DMS114 treated with DMSO at 0.1 percent for 48 hours (cell line): ENCODE measurements at regions not wholly inside any gene's neighbourhood (a gene's known extent, or its start where the extent isn't known, plus 50 kb on each side); places are given as distances from the start of the nearest gene placed in this dataset.
"Not testable (repeated sequence)": the region's sequence is repeated elsewhere in the genome, so short reads cannot be mapped to it uniquely, and the experiment has no call there.

ENCODE experiments used
- DNase-seq: peaks from one replicate; lab custom pipeline; 2025; ENCODE audit not compliant: unreplicated experiment; lab: John Stamatoyannopoulos, UW

DNA sequence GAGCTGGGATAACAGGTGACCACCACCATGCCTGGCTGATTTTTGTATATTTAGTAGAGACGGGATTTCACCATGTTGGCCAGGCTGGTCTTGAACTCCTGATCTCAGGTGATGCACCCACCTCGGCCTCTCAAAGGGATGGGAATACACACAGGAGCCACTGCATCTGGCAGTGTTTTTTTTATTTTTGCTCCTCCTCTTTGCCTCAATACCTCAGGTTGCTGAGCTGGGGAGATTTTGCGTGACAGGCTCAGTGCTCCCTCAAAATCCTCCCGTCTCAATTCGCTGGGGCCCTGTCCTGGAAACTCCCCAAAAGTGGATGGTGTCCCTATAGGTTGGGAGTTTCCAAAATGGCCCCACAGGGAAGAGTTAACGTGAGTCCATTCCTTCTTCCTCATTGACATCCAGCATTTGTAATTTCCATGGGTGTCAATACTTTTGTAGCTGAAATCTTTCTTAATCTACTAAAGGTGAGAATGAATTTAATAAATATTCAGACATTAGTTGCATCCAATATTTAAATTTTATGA lies 71.8 kb downstream of the GGTLC2 start:
- no peak for DNase-seq

DNA sequence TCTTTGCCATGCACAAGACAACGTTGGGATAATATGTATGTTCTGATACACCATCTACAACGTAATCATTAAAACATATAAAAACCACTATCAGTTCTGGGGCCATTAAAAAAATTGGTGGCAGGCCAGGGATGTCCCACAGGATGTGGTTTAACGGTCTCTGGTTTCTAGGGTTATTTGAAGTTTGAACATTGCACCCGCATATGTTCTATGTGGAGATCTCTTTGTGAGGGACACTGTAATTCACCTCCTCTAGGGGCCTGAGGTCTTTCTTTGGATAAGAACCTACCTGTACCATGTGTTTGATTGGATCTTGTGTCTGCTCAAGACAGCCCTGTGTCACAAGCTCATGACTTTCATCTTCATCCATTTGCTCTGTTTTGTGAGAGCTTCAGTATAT lies 73.2 kb downstream of the GGTLC2 start:
- no peak for DNase-seq

DNA sequence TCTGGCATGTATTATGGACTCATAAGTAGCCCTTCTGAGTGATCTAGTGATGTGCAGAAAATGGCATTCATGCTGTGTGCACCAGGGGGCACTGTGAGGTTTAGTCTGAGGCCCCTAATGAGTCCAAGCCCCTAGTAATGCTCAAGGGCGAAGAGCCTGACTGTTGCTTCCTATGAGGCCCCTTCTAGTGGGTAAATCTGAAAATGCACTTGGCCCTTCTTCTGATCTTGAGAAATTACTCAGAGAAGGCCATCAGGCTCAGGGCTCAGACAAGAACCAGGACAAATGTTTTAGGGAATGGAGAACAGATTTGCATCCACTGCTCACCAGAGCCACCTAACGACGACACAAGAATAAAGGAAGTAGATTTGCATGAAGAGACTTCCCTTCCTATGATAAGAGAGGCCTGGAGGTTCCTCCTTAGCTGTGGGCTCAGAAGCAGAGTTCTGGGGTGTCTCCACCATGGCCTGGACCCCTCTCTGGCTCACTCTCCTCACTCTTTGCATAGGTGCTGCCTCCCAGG lies 75.8 kb downstream of the GGTLC2 start:
- DNase-seq = peak; percentile 31

DNA sequence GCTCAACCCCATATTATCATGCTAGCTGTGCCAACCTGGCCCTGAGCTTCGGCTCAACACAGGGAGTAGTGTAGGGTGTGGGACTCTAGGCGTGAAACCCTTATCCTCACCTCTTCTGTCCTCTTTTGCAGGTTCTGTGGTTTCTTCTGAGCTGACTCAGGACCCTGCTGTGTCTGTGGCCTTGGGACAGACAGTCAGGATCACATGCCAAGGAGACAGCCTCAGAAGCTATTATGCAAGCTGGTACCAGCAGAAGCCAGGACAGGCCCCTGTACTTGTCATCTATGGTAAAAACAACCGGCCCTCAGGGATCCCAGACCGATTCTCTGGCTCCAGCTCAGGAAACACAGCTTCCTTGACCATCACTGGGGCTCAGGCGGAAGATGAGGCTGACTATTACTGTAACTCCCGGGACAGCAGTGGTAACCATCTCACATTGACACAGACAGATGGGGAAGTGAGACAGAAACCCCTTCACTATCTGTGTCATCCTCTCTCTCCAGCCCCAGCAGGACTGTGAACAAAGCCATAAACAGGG lies 76.4 kb downstream of the GGTLC2 start:
- no peak for DNase-seq

DNA sequence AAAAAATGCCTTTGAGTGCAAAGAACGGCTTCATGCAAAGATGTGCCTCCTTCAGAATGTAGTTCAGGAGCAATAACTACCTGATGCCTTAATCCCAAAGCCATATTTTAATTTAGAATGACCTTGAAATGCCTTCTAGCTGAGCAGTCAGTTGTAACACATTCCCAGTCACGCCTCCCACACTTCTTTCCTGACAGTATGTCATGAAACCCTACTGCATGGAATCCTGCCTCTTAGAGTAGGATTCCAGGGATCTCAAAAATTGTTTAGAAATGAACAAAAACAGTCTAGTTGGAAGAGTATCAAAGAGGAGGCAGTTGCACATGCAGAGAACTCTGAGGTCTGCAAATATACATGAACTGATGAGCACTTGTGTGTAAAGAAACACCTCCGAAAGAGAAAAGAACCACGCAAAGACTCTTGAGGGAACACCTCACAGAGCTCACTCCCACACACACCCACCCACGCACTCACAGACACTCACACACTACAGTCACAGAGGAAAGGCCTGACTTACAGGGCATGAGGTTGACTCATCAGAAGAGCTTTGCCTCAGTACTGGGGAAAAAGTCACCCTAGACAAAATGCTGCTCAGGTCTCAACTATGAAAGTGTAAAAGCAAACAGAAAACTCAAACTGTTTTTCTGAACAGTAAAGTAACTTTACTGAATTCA lies 77.4 kb downstream of the GGTLC2 start:
- DNase-seq = no peak

DNA sequence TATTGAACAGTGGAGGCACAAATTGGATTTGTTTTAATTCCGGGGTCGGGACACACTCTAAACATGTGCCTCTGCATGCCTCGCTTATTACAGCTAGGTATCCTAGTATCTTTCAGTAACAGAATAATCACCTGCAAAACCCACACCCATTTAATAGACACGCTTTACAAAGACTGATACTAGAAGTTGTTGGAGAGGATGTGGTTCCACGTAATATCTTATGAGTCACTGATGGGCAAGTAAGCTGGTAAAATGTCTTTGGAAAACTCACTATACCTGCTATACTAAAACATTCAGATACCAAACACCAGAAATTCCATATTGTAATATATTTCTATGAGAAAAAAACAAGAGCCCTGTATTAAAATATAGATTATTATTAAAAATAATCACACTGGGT lies 84.0 kb downstream of the GGTLC2 start:
- no peak for DNase-seq

DNA sequence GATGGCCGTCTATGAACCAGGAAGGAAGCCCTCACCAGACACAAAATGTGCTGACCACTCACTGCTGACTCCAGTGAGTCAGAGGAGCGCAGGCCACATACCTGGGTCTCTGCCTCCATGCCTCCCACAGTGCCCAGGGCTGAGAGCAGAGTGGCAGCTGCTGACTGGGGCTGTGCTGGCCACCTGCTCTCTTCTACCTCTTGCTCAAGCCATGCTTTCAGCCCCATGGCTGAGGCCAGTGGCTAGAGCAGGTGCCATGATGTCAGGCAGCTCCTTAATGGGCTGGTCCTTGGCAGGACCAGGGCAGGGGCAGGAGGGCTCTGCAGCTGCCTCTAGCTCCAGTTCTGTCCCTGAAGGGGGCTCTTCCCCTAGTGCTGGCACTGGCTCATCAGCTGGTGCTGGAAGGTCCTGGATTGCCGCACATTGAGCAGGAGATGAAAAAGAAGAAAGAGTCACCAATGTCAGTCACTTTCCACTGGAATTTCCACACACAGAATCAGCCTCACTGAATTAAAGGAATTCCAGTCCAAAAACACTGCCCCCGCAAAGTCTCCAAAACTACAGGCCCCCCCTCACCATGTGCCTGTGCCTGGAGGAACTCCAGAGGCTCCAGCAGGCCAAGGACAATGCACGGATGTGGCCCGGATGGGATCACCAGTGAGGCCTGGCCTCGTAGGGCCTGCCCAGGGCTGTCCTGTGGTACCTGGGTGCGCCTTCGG lies 86.4 kb downstream of the GGTLC2 start:
- DNase-seq = no peak

DNA sequence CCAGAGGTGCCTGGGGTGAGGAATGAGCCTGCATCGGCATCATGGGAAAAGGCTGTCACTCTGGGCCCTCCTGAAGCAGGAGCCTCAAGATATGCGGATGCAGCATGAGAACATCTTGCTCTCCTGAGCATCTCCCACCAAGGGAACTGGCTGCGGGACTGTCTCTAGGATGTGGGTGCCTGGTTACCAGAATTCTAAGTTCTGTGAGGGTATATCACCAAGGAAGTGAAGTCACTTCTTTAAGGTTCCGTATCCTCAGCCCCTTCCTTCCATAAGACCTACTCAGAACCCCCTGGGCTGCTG lies 86.9 kb downstream of the GGTLC2 start:
- no peak for DNase-seq

DNA sequence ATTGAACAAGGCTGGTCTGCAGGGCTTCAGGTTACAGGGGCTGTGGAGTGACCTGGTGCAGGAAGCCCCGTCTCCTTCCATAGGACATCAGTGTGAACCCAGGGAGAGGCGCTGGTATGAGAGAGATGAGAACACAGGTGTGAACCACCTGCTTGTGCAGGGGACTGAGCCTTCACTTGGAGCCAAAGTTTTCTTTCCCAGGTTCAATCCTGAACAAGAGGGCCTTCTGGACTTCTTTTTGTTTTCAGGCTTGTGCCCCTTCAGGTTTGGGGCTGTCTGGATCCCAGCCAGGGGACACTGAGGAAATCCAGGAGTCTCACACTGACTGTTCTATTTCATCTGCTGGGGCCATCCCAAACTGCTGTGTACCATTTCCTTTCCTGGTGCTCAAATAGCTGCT lies 88.6 kb downstream of the GGTLC2 start:
- DNase-seq = not testable (repeated sequence)

DNA sequence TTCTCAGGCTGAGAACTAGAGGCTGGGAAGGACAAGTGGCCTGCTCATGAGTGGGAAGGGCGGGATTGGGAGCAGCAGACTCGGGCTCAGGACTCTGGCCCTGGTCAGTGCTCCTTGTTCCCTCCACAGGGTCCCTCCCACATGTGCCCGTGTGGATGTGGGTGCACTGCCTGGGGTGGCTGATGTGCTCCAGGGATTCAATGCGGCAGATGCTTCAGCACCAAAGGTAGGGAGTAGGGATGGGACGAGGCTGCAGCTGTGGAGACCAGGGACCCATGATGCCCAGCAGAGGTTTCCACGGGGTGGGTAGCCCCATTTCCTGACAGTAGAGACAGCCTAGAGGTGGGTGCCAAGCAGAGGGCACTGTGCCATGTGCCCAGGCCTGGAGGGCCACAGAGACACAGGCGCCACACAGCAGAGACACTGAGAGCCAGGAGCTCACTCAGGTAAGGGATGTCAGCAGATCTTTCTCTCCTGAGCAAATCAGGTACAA lies 89.5 kb downstream of the GGTLC2 start:
- DNase-seq = no peak

DNA sequence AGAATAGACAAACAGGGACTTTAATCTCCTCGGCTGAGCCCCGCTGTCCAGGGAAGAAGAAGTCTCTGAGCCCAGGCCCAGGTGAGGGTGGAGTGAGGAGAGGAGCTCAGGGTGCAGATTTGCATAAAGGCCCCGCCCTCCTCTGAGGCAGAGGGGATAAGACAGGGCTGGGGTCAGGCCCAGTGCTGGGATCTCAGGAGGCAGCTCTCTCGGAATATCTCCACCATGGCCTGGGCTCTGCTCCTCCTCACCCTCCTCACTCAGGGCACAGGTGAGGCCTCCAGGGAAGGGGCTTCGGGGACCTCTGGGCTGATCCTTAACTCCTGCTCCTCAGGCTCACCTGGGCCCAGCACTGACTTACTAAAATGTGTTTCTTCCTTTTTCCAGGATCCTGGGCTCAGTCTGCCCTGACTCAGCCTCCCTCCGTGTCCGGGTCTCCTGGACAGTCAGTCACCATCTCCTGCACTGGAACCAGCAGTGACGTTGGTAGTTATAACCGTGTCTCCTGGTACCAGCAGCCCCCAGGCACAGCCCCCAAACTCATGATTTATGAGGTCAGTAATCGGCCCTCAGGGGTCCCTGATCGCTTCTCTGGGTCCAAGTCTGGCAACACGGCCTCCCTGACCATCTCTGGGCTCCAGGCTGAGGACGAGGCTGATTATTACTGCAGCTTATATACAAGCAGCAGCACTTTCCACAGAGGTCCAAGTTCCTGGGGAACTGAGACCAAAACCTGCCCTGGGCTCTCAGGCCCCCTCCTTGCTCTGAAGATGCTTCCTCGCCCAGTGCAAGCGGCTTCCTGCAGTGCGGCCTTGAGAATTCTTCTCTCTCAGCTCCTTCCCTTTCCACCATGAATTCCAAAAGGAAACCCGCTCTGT lies 90.2 kb downstream of the GGTLC2 start:
- DNase-seq = not testable (repeated sequence)

DNA sequence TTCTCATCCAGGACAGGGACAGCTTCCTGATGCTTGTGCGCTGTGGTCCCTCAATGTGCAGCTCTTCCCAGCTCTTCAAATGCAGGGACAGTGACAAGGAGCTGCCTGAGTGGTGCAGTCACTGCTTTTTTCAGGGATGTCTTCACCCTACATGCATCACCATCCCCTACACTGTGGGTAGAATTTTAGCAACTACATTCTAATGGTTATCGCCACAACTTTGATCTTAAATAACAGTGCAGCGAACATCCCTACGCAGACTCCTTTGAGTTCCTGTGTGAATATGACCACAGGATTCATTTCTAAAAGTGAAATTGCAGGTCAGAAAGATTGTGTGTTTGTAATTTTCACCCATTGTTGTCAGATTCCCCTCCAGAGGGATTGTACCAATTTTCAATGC lies 90.9 kb downstream of the GGTLC2 start:
- not testable (repeated sequence) for DNase-seq

DNA sequence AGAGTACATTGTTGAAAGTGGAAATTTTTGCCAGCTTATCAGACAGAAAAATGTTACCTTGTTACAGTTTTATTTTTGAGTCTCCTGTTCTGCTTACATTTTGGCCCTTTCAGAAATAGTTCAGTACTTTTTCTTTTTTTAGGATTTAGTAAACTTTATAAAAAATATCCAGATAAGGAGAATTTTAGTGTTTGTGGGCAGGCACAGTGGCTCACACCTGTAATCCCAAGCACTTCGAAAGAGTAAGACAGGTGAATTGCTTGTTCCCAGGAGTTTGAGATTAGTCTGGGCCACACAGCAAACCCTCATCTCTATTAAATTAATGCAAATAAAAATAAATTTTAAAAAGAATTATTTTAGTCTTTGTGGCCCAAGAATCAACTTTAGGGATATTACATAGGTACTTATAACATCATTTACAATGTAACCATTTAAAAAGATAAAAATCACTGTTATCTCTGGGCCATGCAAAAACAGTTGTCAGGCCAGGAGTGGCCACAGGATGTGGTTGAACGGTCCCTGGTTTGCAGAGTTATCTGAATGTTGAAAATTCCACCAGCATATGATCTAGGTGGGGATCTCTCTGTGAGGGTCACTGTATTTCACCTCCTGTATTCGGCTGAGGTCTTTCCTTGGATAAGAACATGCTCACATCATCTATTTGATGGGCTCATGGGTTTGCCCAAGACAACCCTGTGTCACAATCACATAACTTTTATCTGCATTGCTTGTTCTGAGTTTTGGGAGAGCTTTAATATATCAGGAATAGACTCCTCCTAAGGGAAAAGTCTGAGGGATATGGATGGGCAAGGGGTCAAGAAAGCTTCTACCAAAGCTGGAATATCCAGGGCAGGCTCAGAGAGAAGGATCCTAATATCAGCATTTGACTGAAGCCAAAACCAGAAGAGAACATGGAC lies 91.5 kb downstream of the GGTLC2 start:
- DNase-seq = no peak

DNA sequence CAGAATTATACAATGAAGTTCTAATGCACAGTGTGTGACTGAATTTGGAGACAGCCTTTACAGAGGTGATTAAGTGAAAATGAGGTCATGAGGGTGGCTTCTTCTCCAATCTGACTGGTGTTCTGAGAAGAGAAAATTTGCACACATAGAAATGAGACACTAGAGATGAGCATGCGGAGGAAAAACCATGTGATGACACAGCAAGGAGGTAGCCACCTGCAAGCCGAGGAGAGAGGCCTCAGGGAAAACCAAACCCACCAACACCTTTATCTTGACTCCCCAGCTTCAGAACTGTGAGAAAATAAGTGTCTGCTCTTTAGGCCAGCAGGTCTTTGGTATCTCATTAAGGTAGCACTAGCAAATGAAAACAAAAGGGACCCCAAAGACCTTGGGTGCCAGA lies 93.2 kb downstream of the GGTLC2 start:
- DNase-seq = no peak

DNA sequence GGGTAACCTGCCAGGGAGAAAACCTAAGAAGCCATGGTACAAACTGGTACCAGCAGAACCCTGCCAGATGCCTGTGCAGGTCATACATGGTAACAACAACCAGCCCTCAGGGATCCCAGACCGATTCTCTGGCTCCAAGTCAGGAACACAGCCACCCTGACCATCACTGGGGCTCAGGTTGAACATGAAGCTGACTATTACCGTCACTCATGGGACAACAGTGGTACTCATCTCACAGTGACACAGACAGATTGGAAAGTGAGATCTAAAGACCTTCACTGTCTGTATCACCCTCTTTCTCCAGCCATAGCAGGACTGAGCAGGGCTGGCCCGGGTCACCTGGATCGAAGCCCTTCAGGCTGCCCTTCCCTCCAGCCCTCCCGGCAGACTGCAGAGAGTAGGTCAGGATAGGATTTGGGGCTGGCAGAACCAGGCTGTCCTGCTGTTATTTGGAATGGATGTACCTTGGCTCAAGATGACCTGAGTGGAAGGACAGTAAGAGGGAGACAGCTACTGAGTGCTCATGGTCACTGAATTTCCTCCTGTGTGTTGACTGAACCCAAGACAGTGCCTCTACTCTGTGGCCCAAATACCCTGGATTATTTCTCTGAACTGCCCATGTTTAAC lies 94.7 kb downstream of the GGTLC2 start:
- no peak for DNase-seq

DNA sequence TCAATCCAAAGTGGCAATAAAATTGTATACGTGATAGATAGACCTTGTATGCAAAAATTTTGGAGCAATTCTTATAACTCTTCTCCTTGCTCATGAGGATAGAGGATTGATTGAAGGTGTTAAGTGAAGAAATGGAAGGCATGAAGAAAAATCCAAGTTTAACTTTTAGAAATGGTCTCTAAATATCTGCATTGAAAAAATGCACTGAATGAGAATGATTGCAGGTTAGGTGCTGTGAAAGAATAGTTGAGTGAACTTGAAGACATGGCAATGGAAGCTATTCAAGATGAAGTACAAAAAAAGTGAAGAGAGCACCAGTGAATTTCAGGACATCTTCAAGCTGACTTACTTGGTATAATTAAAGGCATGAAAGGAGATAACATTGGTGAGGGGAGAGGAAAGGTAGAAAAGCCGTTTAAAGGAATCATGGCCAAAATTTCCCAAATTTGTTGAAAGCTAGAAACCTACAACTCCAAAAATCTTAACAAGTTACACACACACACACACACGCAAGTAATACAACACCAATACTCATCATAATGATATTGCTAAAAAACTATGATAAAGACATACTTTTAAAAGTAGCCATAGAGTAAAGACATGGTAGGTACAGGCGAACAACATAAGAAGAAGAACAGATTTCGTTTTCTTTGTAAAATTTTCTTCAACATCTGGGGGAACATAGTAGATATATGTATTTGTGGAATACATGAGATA lies 96.3 kb downstream of the GGTLC2 start:
- DNase-seq = no peak

DNA sequence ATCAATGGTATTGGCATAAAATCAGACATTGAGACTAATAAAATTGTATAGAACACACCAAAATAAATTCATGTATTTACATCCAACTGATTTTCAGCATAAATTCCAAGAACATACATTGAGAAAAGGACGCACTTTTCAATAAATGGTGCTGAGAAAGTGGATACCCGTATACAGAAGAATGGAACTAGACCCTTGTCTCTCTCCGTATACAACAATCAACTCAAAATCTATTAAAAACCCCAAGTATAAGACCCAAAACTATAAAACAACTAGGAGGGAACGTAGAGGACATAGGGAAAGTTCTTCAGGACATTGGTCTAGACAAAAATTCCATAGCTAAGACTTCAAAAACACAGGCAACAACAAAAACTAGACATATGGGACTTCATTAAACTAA lies 97.4 kb downstream of the GGTLC2 start:
- no peak for DNase-seq

DNA sequence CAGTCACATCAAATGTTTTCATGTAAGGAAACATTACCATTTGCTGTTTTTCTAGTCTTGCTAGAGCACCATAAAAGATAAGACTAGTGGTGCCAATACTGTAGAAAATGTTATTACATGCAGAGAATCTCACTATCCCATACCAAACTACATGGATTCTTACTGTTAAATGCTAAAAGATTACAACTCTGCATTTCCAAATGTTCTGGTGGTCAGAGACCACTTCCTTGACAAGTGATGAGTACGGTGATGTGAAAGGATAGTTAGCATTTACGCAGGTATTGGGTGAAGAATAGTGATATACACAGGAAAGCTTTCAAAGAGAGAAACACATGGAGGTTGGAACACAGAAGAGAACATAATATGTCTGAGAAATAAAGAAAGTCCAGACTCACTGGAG lies 98.2 kb downstream of the GGTLC2 start:
- no peak for DNase-seq
